NB4 (cell line): ENCODE measurements at regions not wholly inside any gene's neighbourhood (a gene's known extent, or its start where the extent isn't known, plus 50 kb on each side); places are given as distances from the start of the nearest gene placed in this dataset.
"Not testable (repeated sequence)": the region's sequence is repeated elsewhere in the genome, so short reads cannot be mapped to it uniquely, and the experiment has no call there.

ENCODE experiments used
- POLR2A ChIP-seq: IDR thresholded peaks from 2 replicates; pipeline ENCODE4 v1.6.1; 2011; ENCODE audit warnings: mild to moderate bottlenecking; ENCODE audit not compliant: insufficient read length; ENCODE audit errors: extremely low read depth
- TF ChIP-seq, protein P1 (sequence below): IDR thresholded peaks from one replicate; pipeline ENCODE4 v1.5.1; 2012; ENCODE audit warnings: low read depth, low read length

DNA sequence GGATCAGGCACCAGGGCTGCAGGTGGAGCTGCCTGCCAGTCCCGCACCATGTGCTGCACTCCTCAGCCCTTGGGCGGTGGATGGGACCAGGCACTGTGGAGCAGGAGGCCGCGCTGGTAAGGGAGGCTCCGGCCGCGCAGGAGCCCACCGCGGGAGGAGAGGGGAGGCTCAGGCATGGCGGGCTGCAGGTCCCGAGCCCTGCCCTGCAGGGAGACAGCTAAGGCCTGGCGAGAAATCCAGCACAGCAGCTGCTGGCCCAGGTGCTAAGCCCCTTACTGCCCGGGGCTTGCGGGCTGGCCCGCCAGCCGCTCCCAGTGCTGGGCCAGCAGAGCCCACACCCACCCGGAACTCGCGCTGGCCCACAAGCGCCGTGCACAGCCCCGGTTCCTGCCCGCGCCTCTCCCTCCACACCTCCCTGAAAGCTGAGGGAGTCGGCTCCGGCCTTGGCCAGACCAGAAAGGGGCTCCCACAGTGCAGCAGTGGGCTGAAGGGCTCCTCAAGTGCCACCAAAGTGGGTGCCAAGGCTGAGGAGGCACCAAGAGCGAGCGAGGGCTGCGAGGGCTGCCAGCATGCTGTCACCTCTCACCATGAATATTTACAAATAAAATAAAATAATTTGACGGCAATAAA lies 294.7 kb downstream of the CD109 start:
- TF ChIP-seq POLR2A, result not testable (repeated sequence)
- TF ChIP-seq, protein P1, sequence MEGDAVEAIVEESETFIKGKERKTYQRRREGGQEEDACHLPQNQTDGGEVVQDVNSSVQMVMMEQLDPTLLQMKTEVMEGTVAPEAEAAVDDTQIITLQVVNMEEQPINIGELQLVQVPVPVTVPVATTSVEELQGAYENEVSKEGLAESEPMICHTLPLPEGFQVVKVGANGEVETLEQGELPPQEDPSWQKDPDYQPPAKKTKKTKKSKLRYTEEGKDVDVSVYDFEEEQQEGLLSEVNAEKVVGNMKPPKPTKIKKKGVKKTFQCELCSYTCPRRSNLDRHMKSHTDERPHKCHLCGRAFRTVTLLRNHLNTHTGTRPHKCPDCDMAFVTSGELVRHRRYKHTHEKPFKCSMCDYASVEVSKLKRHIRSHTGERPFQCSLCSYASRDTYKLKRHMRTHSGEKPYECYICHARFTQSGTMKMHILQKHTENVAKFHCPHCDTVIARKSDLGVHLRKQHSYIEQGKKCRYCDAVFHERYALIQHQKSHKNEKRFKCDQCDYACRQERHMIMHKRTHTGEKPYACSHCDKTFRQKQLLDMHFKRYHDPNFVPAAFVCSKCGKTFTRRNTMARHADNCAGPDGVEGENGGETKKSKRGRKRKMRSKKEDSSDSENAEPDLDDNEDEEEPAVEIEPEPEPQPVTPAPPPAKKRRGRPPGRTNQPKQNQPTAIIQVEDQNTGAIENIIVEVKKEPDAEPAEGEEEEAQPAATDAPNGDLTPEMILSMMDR, result not testable (repeated sequence)
